ENCODE measurements at regions not wholly inside any gene's neighbourhood (a gene's known extent, or its start where the extent isn't known, plus 50 kb on each side); places are given as distances from the start of the nearest gene placed in this dataset.

DNA sequence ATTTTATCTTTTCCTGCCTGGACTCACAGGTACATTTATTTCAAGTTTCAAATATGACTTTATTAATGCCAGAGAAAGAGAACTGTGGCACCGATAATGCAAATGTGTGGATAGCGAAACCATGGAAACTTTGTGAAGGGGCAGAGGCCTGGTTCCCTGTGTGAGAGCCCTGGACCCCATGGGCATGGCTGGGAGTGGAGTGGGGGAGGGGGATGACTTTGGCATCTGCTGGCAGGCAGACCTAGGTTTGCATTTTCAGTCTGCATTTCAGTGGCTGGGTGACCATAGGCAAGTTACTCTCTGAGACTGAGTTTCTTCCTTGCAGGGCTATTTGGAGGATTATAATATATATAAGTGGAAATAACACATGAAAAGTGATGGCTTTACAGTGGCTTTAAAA, 163.8 kb upstream of the TMTC4 start:
- TF ChIP-seq, protein P1, sequence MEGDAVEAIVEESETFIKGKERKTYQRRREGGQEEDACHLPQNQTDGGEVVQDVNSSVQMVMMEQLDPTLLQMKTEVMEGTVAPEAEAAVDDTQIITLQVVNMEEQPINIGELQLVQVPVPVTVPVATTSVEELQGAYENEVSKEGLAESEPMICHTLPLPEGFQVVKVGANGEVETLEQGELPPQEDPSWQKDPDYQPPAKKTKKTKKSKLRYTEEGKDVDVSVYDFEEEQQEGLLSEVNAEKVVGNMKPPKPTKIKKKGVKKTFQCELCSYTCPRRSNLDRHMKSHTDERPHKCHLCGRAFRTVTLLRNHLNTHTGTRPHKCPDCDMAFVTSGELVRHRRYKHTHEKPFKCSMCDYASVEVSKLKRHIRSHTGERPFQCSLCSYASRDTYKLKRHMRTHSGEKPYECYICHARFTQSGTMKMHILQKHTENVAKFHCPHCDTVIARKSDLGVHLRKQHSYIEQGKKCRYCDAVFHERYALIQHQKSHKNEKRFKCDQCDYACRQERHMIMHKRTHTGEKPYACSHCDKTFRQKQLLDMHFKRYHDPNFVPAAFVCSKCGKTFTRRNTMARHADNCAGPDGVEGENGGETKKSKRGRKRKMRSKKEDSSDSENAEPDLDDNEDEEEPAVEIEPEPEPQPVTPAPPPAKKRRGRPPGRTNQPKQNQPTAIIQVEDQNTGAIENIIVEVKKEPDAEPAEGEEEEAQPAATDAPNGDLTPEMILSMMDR (IDR thresholded peaks at IDR 0.05): no peak
- no peak for TF ChIP-seq POLR2A (IDR thresholded peaks at IDR 0.05)

Data from body of pancreas (tissue), 4 donors.